Peyer's patch (tissue), 4 donors: ENCODE measurements at regions not wholly inside any gene's neighbourhood (a gene's known extent, or its start where the extent isn't known, plus 50 kb on each side); places are given as distances from the start of the nearest gene placed in this dataset.

Experiments used
- POLR2A ChIP-seq, 2 donors: fragments of 450-650 bp; IDR thresholded peaks; one replicate each; pipeline ENCODE4 v1.5.1; 2017; ENCODE audit warnings: antibody characterized with exemption in 2 of 2, mild to moderate bottlenecking in 2 of 2, moderate library complexity in 2 of 2
- TF ChIP-seq, protein P1 (sequence below), 6 experiments: fragments of 450-650 bp in 4 of 6; fragments of 200-600 bp in 2 of 6; sonication (generic) in 1 of 6; IDR thresholded peaks; one replicate each; pipeline ENCODE4 v1.5.1; 2017 to 2019; ENCODE audit warnings: antibody characterized with exemption in 6 of 6, mild to moderate bottlenecking in 3 of 6, moderate library complexity in 1 of 6

GRCh38 chr19:21622920-21623319 is 117.5 kb downstream of the ZNF429 start:
- TF ChIP-seq, protein P1, sequence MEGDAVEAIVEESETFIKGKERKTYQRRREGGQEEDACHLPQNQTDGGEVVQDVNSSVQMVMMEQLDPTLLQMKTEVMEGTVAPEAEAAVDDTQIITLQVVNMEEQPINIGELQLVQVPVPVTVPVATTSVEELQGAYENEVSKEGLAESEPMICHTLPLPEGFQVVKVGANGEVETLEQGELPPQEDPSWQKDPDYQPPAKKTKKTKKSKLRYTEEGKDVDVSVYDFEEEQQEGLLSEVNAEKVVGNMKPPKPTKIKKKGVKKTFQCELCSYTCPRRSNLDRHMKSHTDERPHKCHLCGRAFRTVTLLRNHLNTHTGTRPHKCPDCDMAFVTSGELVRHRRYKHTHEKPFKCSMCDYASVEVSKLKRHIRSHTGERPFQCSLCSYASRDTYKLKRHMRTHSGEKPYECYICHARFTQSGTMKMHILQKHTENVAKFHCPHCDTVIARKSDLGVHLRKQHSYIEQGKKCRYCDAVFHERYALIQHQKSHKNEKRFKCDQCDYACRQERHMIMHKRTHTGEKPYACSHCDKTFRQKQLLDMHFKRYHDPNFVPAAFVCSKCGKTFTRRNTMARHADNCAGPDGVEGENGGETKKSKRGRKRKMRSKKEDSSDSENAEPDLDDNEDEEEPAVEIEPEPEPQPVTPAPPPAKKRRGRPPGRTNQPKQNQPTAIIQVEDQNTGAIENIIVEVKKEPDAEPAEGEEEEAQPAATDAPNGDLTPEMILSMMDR (IDR thresholded peaks at IDR 0.05), result no peak
- no peak for TF ChIP-seq POLR2A (IDR thresholded peaks at IDR 0.05)
